GM19043 (cell line): ENCODE measurements at regions not wholly inside any gene's neighbourhood (a gene's known extent, or its start where the extent isn't known, plus 50 kb on each side); places are given as distances from the start of the nearest gene placed in this dataset.
"Not testable (repeated sequence)": the region's sequence is repeated elsewhere in the genome, so short reads cannot be mapped to it uniquely, and the experiment has no call there.

ENCODE experiments used
- ATAC-seq: cut with Tn5 transposase; IDR thresholded peaks from one replicate; pipeline ENCODE4 v1.9.1; 2021; ENCODE audit warnings: low read depth; ENCODE audit not compliant: unreplicated experiment

GRCh38 chr5:152686931-152687330, 281.9 kb upstream of the NMUR2 start:
- ATAC-seq, result no peak

GRCh38 chr5:152688561-152689249, 283.6 kb upstream of the NMUR2 start:
- ATAC-seq, result no peak

GRCh38 chr5:152689250-152689711, 284.2 kb upstream of the NMUR2 start:
- no peak for ATAC-seq

GRCh38 chr5:152694231-152694630, 289.2 kb upstream of the NMUR2 start:
- ATAC-seq, result no peak

GRCh38 chr5:152701305-152701949, 296.3 kb upstream of the NMUR2 start:
- ATAC-seq, result no peak

GRCh38 chr5:152704286-152704685, 299.2 kb upstream of the NMUR2 start:
- ATAC-seq, result no peak

GRCh38 chr5:152711801-152712388, 306.8 kb upstream of the NMUR2 start:
- ATAC-seq, result no peak

- ATAC-seq, result no peak
Observed at GRCh38 chr5:152717393-152717792, 312.3 kb upstream of the NMUR2 start.

- ATAC-seq, result no peak
Observed at GRCh38 chr5:152723482-152723881, 318.4 kb upstream of the NMUR2 start.

- no peak for ATAC-seq
Observed at GRCh38 chr5:152730176-152730575, 325.1 kb upstream of the NMUR2 start.

GRCh38 chr5:152736906-152737305, 331.8 kb upstream of the NMUR2 start:
- no peak for ATAC-seq

- ATAC-seq, result no peak
Observed at GRCh38 chr5:152739916-152740315, 334.8 kb upstream of the NMUR2 start.

- ATAC-seq, result not testable (repeated sequence)
Observed at GRCh38 chr5:152741126-152741525, 336.0 kb upstream of the NMUR2 start.

GRCh38 chr5:152787709-152788217, 382.7 kb upstream of the NMUR2 start:
- ATAC-seq, result not testable (repeated sequence)

- no peak for ATAC-seq
Observed at GRCh38 chr5:152801886-152802285, 396.8 kb upstream of the NMUR2 start.

- no peak for ATAC-seq
Observed at GRCh38 chr5:152804179-152804578, 399.1 kb upstream of the NMUR2 start.

GRCh38 chr5:152811988-152812387, 406.9 kb upstream of the NMUR2 start:
- ATAC-seq, result no peak

GRCh38 chr5:152813526-152813925, 408.4 kb upstream of the NMUR2 start:
- ATAC-seq, result no peak

GRCh38 chr5:152819891-152820290, 414.8 kb upstream of the NMUR2 start:
- ATAC-seq, result no peak

GRCh38 chr5:152824316-152824715, 419.2 kb upstream of the NMUR2 start:
- ATAC-seq, result no peak

- ATAC-seq, result no peak
Observed at GRCh38 chr5:152838241-152838786, 433.2 kb upstream of the NMUR2 start.
